ENCODE measurements at regions not wholly inside any gene's neighbourhood (a gene's known extent, or its start where the extent isn't known, plus 50 kb on each side); places are given as distances from the start of the nearest gene placed in this dataset.
A peak's percentile ranks its signal among the peaks of the same experiment; 100 is the strongest.

GRCh38 chr4:180098586-180098985 is 2144.6 kb upstream of the TENM3 start:
- peaks cover 5% of the 10 kb centered on the region for H3K9me3 Mint-ChIP-seq (ENCODE audit: unreplicated experiment)
- no peaks in the 10 kb centered on the region for H3K36me3 Mint-ChIP-seq (ENCODE audit: unreplicated experiment)
- no peak for DNase-seq (ENCODE audit: extremely low spot score, unreplicated experiment)
- no peak overlapping the region for H3K4me3 Mint-ChIP-seq (ENCODE audit: unreplicated experiment)
- no peak overlapping the region for H3K27ac Mint-ChIP-seq (ENCODE audit: unreplicated experiment)
- TF ChIP-seq, protein P1, sequence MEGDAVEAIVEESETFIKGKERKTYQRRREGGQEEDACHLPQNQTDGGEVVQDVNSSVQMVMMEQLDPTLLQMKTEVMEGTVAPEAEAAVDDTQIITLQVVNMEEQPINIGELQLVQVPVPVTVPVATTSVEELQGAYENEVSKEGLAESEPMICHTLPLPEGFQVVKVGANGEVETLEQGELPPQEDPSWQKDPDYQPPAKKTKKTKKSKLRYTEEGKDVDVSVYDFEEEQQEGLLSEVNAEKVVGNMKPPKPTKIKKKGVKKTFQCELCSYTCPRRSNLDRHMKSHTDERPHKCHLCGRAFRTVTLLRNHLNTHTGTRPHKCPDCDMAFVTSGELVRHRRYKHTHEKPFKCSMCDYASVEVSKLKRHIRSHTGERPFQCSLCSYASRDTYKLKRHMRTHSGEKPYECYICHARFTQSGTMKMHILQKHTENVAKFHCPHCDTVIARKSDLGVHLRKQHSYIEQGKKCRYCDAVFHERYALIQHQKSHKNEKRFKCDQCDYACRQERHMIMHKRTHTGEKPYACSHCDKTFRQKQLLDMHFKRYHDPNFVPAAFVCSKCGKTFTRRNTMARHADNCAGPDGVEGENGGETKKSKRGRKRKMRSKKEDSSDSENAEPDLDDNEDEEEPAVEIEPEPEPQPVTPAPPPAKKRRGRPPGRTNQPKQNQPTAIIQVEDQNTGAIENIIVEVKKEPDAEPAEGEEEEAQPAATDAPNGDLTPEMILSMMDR (IDR thresholded peaks at IDR 0.05), result no peak
- H3K27me3 Mint-ChIP-seq (ENCODE audit: unreplicated experiment), result no peaks in the 10 kb centered on the region
- H3K4me1 Mint-ChIP-seq (ENCODE audit: unreplicated experiment), result no peaks in the 10 kb centered on the region

DNA sequence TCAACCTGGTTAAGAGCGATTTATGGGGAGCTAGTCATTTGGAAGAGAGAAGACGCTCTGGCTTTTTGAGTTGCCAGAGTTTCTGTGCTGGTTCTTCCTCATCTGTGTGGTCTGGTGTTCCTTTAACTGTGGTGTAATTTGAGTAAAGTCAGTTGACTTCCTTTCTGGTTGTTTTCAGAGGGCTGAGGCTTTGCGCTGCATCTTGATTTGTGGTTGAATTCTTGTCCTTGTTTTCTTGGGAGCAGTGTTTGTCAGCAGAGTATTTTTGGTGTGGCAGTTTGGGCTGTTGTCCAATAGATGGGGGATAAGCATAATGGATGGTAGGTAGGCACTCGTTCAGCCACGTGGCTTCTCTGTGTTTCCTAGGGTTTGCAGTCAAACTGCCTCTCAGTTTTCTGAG is 2143.2 kb upstream of the TENM3 start:
- Mint-ChIP-seq H3K9me3 (ENCODE audit: unreplicated experiment) (peaks cover 5% of the 10 kb centered on the region), H3K36me3 (ENCODE audit: unreplicated experiment) (no peaks in the 10 kb centered on the region), H3K27ac (ENCODE audit: unreplicated experiment) (no peak overlapping the region), H3K27me3 (ENCODE audit: unreplicated experiment) (no peaks in the 10 kb centered on the region), H3K4me3 (ENCODE audit: unreplicated experiment) (no peak overlapping the region), H3K4me1 (ENCODE audit: unreplicated experiment) (no peaks in the 10 kb centered on the region)
- TF ChIP-seq, protein P1 (IDR thresholded peaks at IDR 0.05), result no peak
- DNase-seq (ENCODE audit: extremely low spot score, unreplicated experiment), result no peak

DNA sequence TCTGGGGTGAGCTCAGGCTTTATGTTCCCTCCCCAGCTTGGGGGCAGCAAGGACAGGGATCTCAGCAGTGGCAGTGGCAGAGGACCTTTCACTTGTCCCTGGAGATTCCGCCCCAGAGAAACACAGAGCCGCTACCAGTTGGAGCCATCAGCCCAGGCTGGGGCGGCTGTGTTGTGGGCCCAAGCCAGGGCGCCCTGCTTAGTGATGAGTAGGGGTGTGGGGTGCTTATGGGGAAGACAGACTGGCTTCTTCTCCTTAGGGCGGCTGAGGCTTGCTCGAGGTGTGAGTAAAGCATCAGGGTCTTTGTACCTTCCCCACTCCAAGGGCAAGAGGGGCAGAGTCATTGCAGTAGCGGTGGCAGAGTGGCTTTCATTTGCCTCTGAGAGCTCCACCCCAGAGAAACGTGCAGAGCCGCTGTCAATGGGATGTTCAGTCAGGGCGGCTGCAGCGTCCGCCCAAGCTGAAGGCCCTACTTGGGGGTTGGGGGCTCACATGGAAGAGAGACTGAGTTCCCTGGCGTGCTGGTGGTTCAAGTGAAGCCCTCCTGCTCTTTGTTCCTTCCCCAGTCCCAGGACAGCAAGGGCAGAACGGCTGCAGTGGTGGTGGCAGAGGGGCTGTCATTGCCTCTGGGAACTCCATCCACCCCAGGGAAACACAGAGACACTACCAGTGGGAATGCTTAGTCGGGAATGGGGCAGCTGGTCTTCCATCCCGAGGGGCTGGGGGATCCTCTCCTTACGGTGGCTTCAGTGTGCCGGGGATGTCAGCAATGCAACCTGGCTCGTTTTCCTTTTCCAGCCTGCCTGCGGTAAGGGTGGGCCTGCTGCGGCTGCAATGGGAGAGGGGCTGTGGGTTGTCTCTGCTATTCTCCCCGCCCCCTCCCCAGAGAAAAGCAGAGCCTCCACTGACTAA is 2142.5 kb upstream of the TENM3 start:
- Mint-ChIP-seq H3K4me3 (ENCODE audit: unreplicated experiment) (no peak overlapping the region), H3K27me3 (ENCODE audit: unreplicated experiment) (no peaks in the 10 kb centered on the region), H3K4me1 (ENCODE audit: unreplicated experiment) (no peaks in the 10 kb centered on the region), H3K27ac (ENCODE audit: unreplicated experiment) (no peak overlapping the region), H3K36me3 (ENCODE audit: unreplicated experiment) (no peaks in the 10 kb centered on the region), H3K9me3 (ENCODE audit: unreplicated experiment) (peaks cover 5% of the 10 kb centered on the region)
- no peak for DNase-seq (ENCODE audit: extremely low spot score, unreplicated experiment)
- TF ChIP-seq, protein P1 (IDR thresholded peaks at IDR 0.05), result no peak

GRCh38 chr4:180101348-180102083 is 2141.7 kb upstream of the TENM3 start:
- H3K27me3 Mint-ChIP-seq (ENCODE audit: unreplicated experiment), result no peaks in the 10 kb centered on the region
- peak; percentile 83 for DNase-seq (ENCODE audit: extremely low spot score, unreplicated experiment)
- H3K27ac Mint-ChIP-seq (ENCODE audit: unreplicated experiment), result no peak overlapping the region
- H3K4me1 Mint-ChIP-seq (ENCODE audit: unreplicated experiment), result no peaks in the 10 kb centered on the region
- no peaks in the 10 kb centered on the region for H3K36me3 Mint-ChIP-seq (ENCODE audit: unreplicated experiment)
- H3K9me3 Mint-ChIP-seq (ENCODE audit: unreplicated experiment), result peaks cover 5% of the 10 kb centered on the region
- TF ChIP-seq, protein P1 (IDR thresholded peaks at IDR 0.05), result no peak
- H3K4me3 Mint-ChIP-seq (ENCODE audit: unreplicated experiment), result no peak overlapping the region

GRCh38 chr4:180103794-180104193 is 2139.4 kb upstream of the TENM3 start:
- DNase-seq (ENCODE audit: extremely low spot score, unreplicated experiment), result no peak
- H3K36me3 Mint-ChIP-seq (ENCODE audit: unreplicated experiment), result no peaks in the 10 kb centered on the region
- H3K27ac Mint-ChIP-seq (ENCODE audit: unreplicated experiment), result no peak overlapping the region
- H3K4me3 Mint-ChIP-seq (ENCODE audit: unreplicated experiment), result no peak overlapping the region
- TF ChIP-seq, protein P1 (IDR thresholded peaks at IDR 0.05), result no peak
- H3K4me1 Mint-ChIP-seq (ENCODE audit: unreplicated experiment), result no peaks in the 10 kb centered on the region
- H3K27me3 Mint-ChIP-seq (ENCODE audit: unreplicated experiment), result peaks cover 3% of the 10 kb centered on the region
- no peaks in the 10 kb centered on the region for H3K9me3 Mint-ChIP-seq (ENCODE audit: unreplicated experiment)

Measured in osteocyte (in vitro differentiated cells).